Keratinocyte (primary cell): ENCODE measurements at regions not wholly inside any gene's neighbourhood (a gene's known extent, or its start where the extent isn't known, plus 50 kb on each side); places are given as distances from the start of the nearest gene placed in this dataset.

ENCODE experiments used
- DNase-seq: peaks from one replicate; pipeline ENCODE4 v3.0.0-alpha.2; 2011; ENCODE audit warnings: low read depth, missing footprints, low spot score
- FAIRE-seq: peaks from 2 replicates; lab custom pipeline; 2011; peaks lifted over from hg19 to GRCh38; lab: Jason Lieb, UNC
- H2AFZ ChIP-seq: 2 replicates; pipeline ENCODE4 v1.6.0; 2012; ENCODE audit warnings: low read length, control low read depth, inconsistent platforms; ENCODE audit not compliant: control insufficient read depth
- H3K27ac ChIP-seq: 2 replicates; pipeline ENCODE4 v1.5.1; 2011; ENCODE audit warnings: low read length; ENCODE audit not compliant: control insufficient read depth, insufficient read depth
- H3K27me3 ChIP-seq: 3 replicates; pipeline ENCODE4 v1.6.0; 2011; ENCODE audit warnings: low read length; ENCODE audit not compliant: control insufficient read depth, insufficient read depth; ENCODE audit errors: extremely low read depth
- H3K36me3 ChIP-seq, 2 experiments: 2 replicates in 1 of 2; 3 replicates in 1 of 2; pipeline ENCODE4 v1.5.1; 2011; ENCODE audit warnings: low read length in 2 of 2, mild to moderate bottlenecking in 1 of 2; ENCODE audit not compliant: control insufficient read depth in 2 of 2, insufficient read depth in 2 of 2; ENCODE audit errors: extremely low read depth in 1 of 2
- H3K4me1 ChIP-seq: 3 replicates; pipeline ENCODE4 v1.5.1; 2011; ENCODE audit warnings: low read length; ENCODE audit not compliant: control insufficient read depth, insufficient read depth; ENCODE audit errors: extremely low read depth
- H3K4me2 ChIP-seq: 3 replicates; pipeline ENCODE4 v1.6.0; 2011; ENCODE audit warnings: low read depth, low read length; ENCODE audit not compliant: control insufficient read depth, insufficient read depth; ENCODE audit errors: extremely low read depth
- H3K4me3 ChIP-seq, 3 experiments: fragments of 200-600 bp in 1 of 3; sonication (generic) in 1 of 3; 2 replicates in 2 of 3; 3 replicates in 1 of 3; pipeline ENCODE4 v1.5.1; 2011 to 2016; ENCODE audit warnings: low read length in 3 of 3, mild to moderate bottlenecking in 3 of 3, control low read depth in 2 of 3, inconsistent platforms in 1 of 3, low read depth in 1 of 3, mixed read lengths in 1 of 3, mixed run types in 1 of 3, moderate library complexity in 1 of 3; ENCODE audit not compliant: control insufficient read depth in 2 of 3, insufficient read depth in 2 of 3; ENCODE audit errors: extremely low read depth in 1 of 3
- H3K79me2 ChIP-seq: 2 replicates; pipeline ENCODE4 v1.6.0; 2012; ENCODE audit warnings: low read length; ENCODE audit not compliant: control insufficient read depth, insufficient read depth
- H3K9ac ChIP-seq: 3 replicates; pipeline ENCODE4 v1.6.0; 2011; ENCODE audit warnings: low read length; ENCODE audit not compliant: control insufficient read depth, insufficient read depth; ENCODE audit errors: extremely low read depth
- H3K9me1 ChIP-seq: 3 replicates; pipeline ENCODE4 v1.6.0; 2011; ENCODE audit warnings: low read length; ENCODE audit not compliant: control insufficient read depth, insufficient read depth; ENCODE audit errors: extremely low read depth
- H3K9me3 ChIP-seq: 2 replicates; pipeline ENCODE4 v1.5.1; 2012; ENCODE audit warnings: low read depth, low read length; ENCODE audit not compliant: control insufficient read depth
- H4K20me1 ChIP-seq: 3 replicates; pipeline ENCODE4 v1.6.0; 2011; ENCODE audit warnings: low read length; ENCODE audit not compliant: control insufficient read depth, insufficient read depth; ENCODE audit errors: extremely low read depth
- EZH2 ChIP-seq: IDR thresholded peaks from one replicate; pipeline ENCODE4 v1.6.1; 2012; ENCODE audit warnings: inconsistent platforms, mild to moderate bottlenecking, low read length, moderate library complexity
- dilution Hi-C: fragments of 300-500 bp; cut with MboI; formaldehyde crosslinking; loops from one replicate; pipeline ENCODE4 v1.7.0; 2020; ENCODE audit warnings: low sequenced_read_pairs; ENCODE audit not compliant: extremely low pct_ligation_motif_present
- TF ChIP-seq, protein P1 (sequence below), 3 experiments: IDR thresholded peaks in 1 of 3; conservative IDR thresholded peaks in 1 of 3; optimal IDR thresholded peaks in 1 of 3; 2 replicates in 2 of 3; 3 replicates in 1 of 3; pipeline versions ENCODE3 to v1.5.1; 2011; ENCODE audit warnings: low read length in 3 of 3, mild to moderate bottlenecking in 3 of 3, moderate library complexity in 2 of 3, control low read depth in 1 of 3, inconsistent platforms in 1 of 3; ENCODE audit not compliant: insufficient read depth in 2 of 3; ENCODE audit errors: extremely low read depth in 1 of 3

DNA sequence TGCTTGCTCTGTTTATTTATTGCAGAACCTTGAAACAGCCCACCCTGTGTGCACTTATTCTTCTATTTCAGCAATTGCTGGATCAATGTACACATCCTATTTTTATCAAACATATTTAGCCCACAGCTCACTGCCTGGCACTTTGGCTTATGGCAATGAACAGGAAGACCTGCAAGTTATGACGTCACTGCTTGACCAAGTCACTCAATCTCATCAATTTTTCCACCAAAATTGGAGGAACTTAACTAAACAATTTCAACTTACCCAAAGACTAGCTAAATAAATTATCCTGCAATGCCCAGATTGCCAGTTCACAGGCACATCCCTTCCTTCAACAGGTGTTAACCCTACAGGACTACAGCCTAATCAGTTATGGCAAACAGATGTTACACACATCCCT lies 89.3 kb downstream of the FSCB start:
- no peaks in the 10 kb centered on the region for H3K36me3 ChIP-seq
- no peaks in the 10 kb centered on the region for H3K9me1 ChIP-seq
- H3K4me1 ChIP-seq, result no peaks in the 10 kb centered on the region
- no peak overlapping the region for H3K9ac ChIP-seq
- H3K79me2 ChIP-seq, result no peaks in the 10 kb centered on the region
- no peaks in the 10 kb centered on the region for H3K27me3 ChIP-seq
- no peak overlapping the region for H2AFZ ChIP-seq
- TF ChIP-seq, protein P1, sequence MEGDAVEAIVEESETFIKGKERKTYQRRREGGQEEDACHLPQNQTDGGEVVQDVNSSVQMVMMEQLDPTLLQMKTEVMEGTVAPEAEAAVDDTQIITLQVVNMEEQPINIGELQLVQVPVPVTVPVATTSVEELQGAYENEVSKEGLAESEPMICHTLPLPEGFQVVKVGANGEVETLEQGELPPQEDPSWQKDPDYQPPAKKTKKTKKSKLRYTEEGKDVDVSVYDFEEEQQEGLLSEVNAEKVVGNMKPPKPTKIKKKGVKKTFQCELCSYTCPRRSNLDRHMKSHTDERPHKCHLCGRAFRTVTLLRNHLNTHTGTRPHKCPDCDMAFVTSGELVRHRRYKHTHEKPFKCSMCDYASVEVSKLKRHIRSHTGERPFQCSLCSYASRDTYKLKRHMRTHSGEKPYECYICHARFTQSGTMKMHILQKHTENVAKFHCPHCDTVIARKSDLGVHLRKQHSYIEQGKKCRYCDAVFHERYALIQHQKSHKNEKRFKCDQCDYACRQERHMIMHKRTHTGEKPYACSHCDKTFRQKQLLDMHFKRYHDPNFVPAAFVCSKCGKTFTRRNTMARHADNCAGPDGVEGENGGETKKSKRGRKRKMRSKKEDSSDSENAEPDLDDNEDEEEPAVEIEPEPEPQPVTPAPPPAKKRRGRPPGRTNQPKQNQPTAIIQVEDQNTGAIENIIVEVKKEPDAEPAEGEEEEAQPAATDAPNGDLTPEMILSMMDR (optimal IDR thresholded peaks at IDR 0.05 in 1 of 3, IDR thresholded peaks at IDR 0.05 in 1 of 3, conservative IDR thresholded peaks at IDR 0.05 in 1 of 3; ENCODE audit: extremely low read depth in 1 of 3, insufficient read depth in 2 of 3, low read length in 3 of 3), result no peak
- no peak for TF ChIP-seq EZH2
- H4K20me1 ChIP-seq, result no peaks in the 10 kb centered on the region
- H3K4me3 ChIP-seq, result no peak overlapping the region
- H3K9me3 ChIP-seq, result no peaks in the 10 kb centered on the region
- dilution Hi-C loops, result no loop called here
- FAIRE-seq (no peak), DNase-seq (no peak)
- H3K27ac ChIP-seq, result no peak overlapping the region
- H3K4me2 ChIP-seq, result no peak overlapping the region

DNA sequence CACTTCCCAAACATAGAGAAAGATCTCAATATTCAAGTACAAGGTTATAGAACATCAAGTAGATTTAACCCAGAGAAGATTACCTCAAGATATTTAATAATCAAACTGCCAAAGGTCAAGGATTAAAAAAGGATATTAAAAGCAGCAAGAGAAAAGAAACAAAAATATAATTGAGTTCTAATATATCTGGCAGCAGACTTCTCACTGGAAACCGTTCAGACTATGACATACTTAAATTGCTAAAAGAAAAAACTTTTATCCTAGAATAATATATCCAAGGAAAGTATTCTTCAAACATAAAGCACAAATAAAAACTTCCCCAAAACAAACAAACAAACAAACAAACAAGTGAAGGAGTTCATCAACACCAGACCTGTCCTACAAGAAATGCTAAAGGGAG lies 92.4 kb downstream of the FSCB start:
- Histone ChIP-seq H3K4me2 (no peak overlapping the region), H3K9ac (no peak overlapping the region), H3K36me3 (no peaks in the 10 kb centered on the region), H3K9me1 (no peaks in the 10 kb centered on the region), H4K20me1 (no peaks in the 10 kb centered on the region), H3K79me2 (no peaks in the 10 kb centered on the region), H3K9me3 (no peaks in the 10 kb centered on the region), H3K27ac (no peak overlapping the region), H3K4me3 (no peak overlapping the region), H3K27me3 (no peaks in the 10 kb centered on the region), H2AFZ (no peak overlapping the region), H3K4me1 (no peaks in the 10 kb centered on the region)
- TF ChIP-seq, protein P1 (optimal IDR thresholded peaks at IDR 0.05 in 1 of 3, IDR thresholded peaks at IDR 0.05 in 1 of 3, conservative IDR thresholded peaks at IDR 0.05 in 1 of 3; ENCODE audit: extremely low read depth in 1 of 3, insufficient read depth in 2 of 3, low read length in 3 of 3), result no peak
- TF ChIP-seq EZH2, result no peak
- DNase-seq (no peak), FAIRE-seq (no peak)
- dilution Hi-C loops, result no loop called here
